Mesothelial cell of epicardium (in vitro differentiated cells): ENCODE measurements at regions not wholly inside any gene's neighbourhood (a gene's known extent, or its start where the extent isn't known, plus 50 kb on each side); places are given as distances from the start of the nearest gene placed in this dataset.
"Not testable (repeated sequence)": the region's sequence is repeated elsewhere in the genome, so short reads cannot be mapped to it uniquely, and the experiment has no call there.

Source experiments
- DNase-seq, 2 experiments: peaks; one replicate each; pipeline ENCODE4 v3.0.0; 2021; ENCODE audit warnings: low spot score in 2 of 2; ENCODE audit not compliant: unreplicated experiment in 2 of 2
- H3K27ac Mint-ChIP-seq: 2 replicates; pipeline ENCODE4 v1.8.0; 2021; ENCODE audit warnings: mixed read lengths
- H3K27me3 Mint-ChIP-seq: 2 replicates; pipeline ENCODE4 v1.8.0; 2021; ENCODE audit warnings: low read depth, mixed read lengths
- H3K36me3 Mint-ChIP-seq: 2 replicates; pipeline ENCODE4 v1.8.0; 2021; ENCODE audit warnings: mixed read lengths
- H3K4me1 Mint-ChIP-seq: 2 replicates; pipeline ENCODE4 v1.8.0; 2021; ENCODE audit warnings: mixed read lengths
- H3K4me3 Mint-ChIP-seq: 2 replicates; pipeline ENCODE4 v1.8.0; 2021; ENCODE audit warnings: mild to moderate bottlenecking, moderate library complexity, mixed read lengths
- H3K9me3 Mint-ChIP-seq: 2 replicates; pipeline ENCODE4 v1.8.0; 2021; ENCODE audit warnings: mixed read lengths
- TF ChIP-seq, protein P1 (sequence below): fragments of 200-600 bp; sonication (generic); IDR thresholded peaks from one replicate; pipeline ENCODE4 v1.5.0; 2021; ENCODE audit warnings: antibody characterized with exemption; ENCODE audit not compliant: unreplicated experiment

DNA sequence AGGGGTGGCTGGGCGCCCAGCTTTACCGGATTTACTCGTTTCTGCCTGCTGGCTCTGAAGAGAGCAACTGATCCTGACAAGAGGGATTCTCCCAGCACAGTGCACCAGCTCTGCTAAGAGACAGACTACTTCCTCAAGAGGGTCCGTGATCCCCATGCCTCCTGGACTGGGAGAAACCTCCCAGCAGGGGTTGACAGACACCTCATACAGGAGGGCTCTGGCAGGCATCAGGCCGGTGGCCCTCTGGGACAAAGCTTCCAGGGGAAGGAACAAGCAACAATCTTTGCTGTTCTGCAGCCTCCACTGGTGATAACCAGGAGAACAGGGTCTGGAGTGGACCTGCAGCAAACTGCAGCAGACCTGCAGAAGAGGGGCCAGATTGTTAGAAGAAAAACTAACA lies 1192.5 kb upstream of the PRR20A start:
- H3K27ac Mint-ChIP-seq: no peak overlapping the region
- TF ChIP-seq, protein P1, sequence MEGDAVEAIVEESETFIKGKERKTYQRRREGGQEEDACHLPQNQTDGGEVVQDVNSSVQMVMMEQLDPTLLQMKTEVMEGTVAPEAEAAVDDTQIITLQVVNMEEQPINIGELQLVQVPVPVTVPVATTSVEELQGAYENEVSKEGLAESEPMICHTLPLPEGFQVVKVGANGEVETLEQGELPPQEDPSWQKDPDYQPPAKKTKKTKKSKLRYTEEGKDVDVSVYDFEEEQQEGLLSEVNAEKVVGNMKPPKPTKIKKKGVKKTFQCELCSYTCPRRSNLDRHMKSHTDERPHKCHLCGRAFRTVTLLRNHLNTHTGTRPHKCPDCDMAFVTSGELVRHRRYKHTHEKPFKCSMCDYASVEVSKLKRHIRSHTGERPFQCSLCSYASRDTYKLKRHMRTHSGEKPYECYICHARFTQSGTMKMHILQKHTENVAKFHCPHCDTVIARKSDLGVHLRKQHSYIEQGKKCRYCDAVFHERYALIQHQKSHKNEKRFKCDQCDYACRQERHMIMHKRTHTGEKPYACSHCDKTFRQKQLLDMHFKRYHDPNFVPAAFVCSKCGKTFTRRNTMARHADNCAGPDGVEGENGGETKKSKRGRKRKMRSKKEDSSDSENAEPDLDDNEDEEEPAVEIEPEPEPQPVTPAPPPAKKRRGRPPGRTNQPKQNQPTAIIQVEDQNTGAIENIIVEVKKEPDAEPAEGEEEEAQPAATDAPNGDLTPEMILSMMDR: no peak
- H3K4me3 Mint-ChIP-seq: no peak overlapping the region
- no peaks in the 10 kb centered on the region for H3K4me1 Mint-ChIP-seq
- DNase-seq: no peak
- peaks cover 22% of the 10 kb centered on the region for H3K9me3 Mint-ChIP-seq
- no peaks in the 10 kb centered on the region for H3K27me3 Mint-ChIP-seq
- H3K36me3 Mint-ChIP-seq: no peaks in the 10 kb centered on the region

DNA sequence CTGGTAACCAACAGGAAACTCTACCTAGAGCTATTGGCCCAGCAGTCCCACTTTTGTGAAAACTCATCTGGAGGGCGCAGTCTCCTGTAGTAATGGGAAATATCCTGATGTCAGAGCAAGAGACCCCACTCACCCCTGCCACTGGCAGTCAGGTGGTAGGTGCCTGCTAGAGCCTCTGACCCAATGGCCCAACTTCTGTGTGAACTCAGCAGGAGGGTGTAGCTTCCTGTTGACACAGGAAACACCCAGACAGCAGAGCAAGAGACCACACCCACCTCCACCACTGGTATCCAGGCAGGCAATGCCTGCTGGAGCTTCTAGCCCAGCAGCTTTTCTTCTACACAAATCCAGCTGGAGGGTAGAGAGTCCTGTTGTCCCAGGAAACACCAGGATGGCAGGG lies 1176.8 kb upstream of the PRR20A start:
- no peak overlapping the region for H3K4me3 Mint-ChIP-seq
- no peak overlapping the region for H3K27ac Mint-ChIP-seq
- DNase-seq: no peak
- H3K4me1 Mint-ChIP-seq: no peaks in the 10 kb centered on the region
- no peaks in the 10 kb centered on the region for H3K27me3 Mint-ChIP-seq
- no peaks in the 10 kb centered on the region for H3K36me3 Mint-ChIP-seq
- TF ChIP-seq, protein P1: no peak
- H3K9me3 Mint-ChIP-seq: peaks cover 49% of the 10 kb centered on the region

DNA sequence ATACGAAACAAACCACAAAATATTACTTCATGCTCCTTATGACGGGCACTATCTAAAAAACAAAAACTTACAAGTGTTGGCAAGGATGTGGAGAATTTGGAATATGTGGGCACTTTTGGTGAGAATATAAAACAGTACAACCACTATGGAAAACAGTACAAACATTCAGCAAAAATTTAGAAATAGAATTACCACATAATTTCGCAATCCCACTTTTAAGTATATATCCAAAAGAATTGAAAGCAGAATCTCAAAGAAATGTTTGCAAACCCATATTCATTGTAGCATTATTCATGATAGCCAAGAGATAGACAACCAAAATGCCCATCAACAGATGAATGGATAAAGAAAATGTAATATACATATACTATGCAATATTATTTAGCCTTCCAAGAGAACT lies 1173.7 kb upstream of the PRR20A start:
- Mint-ChIP-seq H3K9me3 (peaks cover 25% of the 10 kb centered on the region), H3K4me3 (no peak overlapping the region), H3K27me3 (no peaks in the 10 kb centered on the region), H3K27ac (no peak overlapping the region), H3K4me1 (no peaks in the 10 kb centered on the region), H3K36me3 (no peaks in the 10 kb centered on the region)
- DNase-seq: no peak
- TF ChIP-seq, protein P1: no peak

DNA sequence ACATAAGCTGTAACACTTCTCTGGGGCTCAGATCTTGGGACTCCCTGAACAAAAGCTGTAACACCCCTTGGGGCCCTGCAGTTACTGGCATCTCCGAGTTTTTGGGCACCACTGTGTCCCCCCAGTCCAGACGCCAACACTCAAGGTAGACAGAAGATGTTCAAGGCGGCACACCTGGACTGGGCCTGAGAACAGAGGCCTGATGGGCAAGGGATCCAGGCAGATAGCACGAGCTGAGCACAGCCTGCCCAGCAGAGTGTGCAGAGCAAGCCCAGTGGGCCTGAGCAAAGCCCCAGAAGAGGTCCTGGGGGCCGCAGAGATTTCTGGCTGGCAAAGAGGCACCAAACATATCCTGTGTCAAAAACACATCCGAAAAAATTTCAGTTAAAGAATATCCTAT lies 1163.3 kb upstream of the PRR20A start:
- TF ChIP-seq, protein P1: no peak
- Mint-ChIP-seq H3K27ac (no peak overlapping the region), H3K9me3 (peaks cover 19% of the 10 kb centered on the region), H3K4me1 (no peaks in the 10 kb centered on the region), H3K4me3 (no peak overlapping the region), H3K27me3 (no peaks in the 10 kb centered on the region), H3K36me3 (no peaks in the 10 kb centered on the region)
- no peak for DNase-seq

DNA sequence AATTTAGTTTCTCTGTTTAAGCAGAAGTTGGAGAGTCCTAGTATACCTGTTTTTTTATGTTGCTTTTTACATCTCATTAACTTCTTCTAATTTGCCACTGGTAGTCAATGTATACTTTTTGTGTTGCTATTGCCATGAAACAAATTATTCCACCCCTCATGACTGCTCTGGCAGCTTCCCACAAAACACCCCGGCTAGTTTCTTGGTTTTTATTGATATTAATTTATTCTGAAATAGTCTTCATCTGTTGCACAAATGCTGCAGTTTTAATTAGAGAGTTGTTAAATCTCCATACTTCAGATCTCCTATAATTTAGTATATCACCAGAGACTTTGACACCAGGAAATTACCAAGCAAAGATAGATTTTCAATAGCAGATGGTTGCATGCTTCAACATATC lies 1159.3 kb upstream of the PRR20A start:
- no peaks in the 10 kb centered on the region for H3K36me3 Mint-ChIP-seq
- no peak overlapping the region for H3K27ac Mint-ChIP-seq
- TF ChIP-seq, protein P1: no peak
- H3K27me3 Mint-ChIP-seq: no peaks in the 10 kb centered on the region
- H3K9me3 Mint-ChIP-seq: peaks cover 13% of the 10 kb centered on the region
- H3K4me3 Mint-ChIP-seq: no peak overlapping the region
- no peaks in the 10 kb centered on the region for H3K4me1 Mint-ChIP-seq
- no peak for DNase-seq

DNA sequence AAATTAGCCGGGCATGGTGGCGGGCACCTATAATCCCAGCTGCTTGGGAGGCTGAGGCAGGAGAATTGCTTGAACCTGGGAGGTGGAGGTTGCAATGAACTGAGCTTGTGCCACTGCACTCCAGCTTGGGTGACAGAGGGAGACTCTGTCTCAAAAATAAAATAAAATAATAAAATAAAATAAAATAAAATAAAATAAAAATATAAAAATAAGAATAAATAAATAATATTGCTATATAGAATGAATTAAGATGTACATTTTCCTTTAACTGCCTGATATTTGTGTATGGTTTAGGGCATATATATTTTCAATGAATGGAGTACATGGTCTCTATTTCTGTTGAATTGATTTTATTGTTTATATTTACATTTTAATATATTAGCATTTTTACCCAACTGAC lies 1156.7 kb upstream of the PRR20A start:
- H3K4me3 Mint-ChIP-seq, DNase-seq, H3K27me3 Mint-ChIP-seq, H3K4me1 Mint-ChIP-seq, H3K9me3 Mint-ChIP-seq, H3K36me3 Mint-ChIP-seq, H3K27ac Mint-ChIP-seq: not testable (repeated sequence)
